Neural cell (in vitro differentiated cells): ENCODE measurements at regions not wholly inside any gene's neighbourhood (a gene's known extent, or its start where the extent isn't known, plus 50 kb on each side); places are given as distances from the start of the nearest gene placed in this dataset.

Source experiments
- CTCF ChIP-seq: fragments of 450-650 bp; IDR thresholded peaks from 2 replicates; pipeline ENCODE4 v1.5.1; 2014; ENCODE audit warnings: antibody characterized with exemption, mild to moderate bottlenecking, moderate library complexity; ENCODE audit not compliant: poor library complexity, severe bottlenecking
- EZH2 ChIP-seq: fragments of 200-600, 300-800 bp; shearing (Covaris generic), sonication (generic); IDR thresholded peaks from 2 replicates; pipeline ENCODE4 v1.6.1; 2014; ENCODE audit warnings: antibody characterized with exemption, low read length, borderline replicate concordance, mild to moderate bottlenecking; ENCODE audit not compliant: insufficient read depth, poor library complexity, severe bottlenecking
- POLR2AphosphoS5 ChIP-seq: IDR thresholded peaks from 2 replicates; pipeline ENCODE4 v1.6.1; 2012
- RAD21 ChIP-seq: fragments of 450-650 bp; conservative IDR thresholded peaks from 2 replicates; pipeline ENCODE4 v1.6.1; 2014; ENCODE audit warnings: antibody characterized with exemption, mild to moderate bottlenecking, moderate library complexity
- TAF1 ChIP-seq: IDR thresholded peaks from 2 replicates; pipeline ENCODE4 v1.6.1; 2012; ENCODE audit warnings: low read depth

GRCh38 chr10:63711867-63712716 lies 190.9 kb downstream of the REEP3 start:
- TF ChIP-seq RAD21, result no peak
- no peak for TF ChIP-seq EZH2
- no peak for TF ChIP-seq TAF1
- TF ChIP-seq CTCF, result no peak
- TF ChIP-seq POLR2AphosphoS5, result no peak
